ENCODE measurements at regions not wholly inside any gene's neighbourhood (a gene's known extent, or its start where the extent isn't known, plus 50 kb on each side); places are given as distances from the start of the nearest gene placed in this dataset.

DNA sequence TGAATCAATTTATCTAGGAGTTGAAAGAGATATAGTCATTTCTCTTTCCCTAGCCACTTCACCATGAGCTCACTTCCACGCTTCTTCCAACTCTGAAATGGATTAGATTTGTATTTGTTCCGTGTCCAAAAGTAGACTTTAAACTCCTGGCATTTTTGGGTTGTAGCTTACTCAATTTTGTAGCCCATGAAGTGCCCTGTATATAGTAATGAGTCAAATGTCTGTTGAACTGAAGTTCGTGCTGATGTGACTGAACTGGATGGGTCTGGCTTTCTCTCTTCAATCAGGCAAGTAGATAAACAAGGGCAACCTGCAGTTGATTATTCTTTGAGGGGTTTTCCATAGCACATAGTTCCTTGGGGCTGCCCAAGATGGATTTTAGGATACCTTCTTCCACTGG, 450.6 kb downstream of the SH2D1A start (continued):
- TF ChIP-seq, protein P1, sequence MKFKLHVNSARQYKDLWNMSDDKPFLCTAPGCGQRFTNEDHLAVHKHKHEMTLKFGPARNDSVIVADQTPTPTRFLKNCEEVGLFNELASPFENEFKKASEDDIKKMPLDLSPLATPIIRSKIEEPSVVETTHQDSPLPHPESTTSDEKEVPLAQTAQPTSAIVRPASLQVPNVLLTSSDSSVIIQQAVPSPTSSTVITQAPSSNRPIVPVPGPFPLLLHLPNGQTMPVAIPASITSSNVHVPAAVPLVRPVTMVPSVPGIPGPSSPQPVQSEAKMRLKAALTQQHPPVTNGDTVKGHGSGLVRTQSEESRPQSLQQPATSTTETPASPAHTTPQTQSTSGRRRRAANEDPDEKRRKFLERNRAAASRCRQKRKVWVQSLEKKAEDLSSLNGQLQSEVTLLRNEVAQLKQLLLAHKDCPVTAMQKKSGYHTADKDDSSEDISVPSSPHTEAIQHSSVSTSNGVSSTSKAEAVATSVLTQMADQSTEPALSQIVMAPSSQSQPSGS (IDR thresholded peaks at IDR 0.05; ENCODE audit: low read length): no peak
- TF ChIP-seq PAX5 (IDR thresholded peaks at IDR 0.05; ENCODE audit: borderline replicate concordance, low read depth, low read length) (no peak), ZBED1 (IDR thresholded peaks at IDR 0.05; ENCODE audit: borderline replicate concordance) (no peak), SRF (IDR thresholded peaks at IDR 0.05; ENCODE audit: low read depth in 2 of 2, low read length in 2 of 2) (no peak), ETV6 (conservative IDR thresholded peaks at IDR 0.05 in 1 of 2, IDR thresholded peaks at IDR 0.05 in 1 of 2; ENCODE audit: borderline replicate concordance in 1 of 2, low read depth in 1 of 2) (no peak)

DNA sequence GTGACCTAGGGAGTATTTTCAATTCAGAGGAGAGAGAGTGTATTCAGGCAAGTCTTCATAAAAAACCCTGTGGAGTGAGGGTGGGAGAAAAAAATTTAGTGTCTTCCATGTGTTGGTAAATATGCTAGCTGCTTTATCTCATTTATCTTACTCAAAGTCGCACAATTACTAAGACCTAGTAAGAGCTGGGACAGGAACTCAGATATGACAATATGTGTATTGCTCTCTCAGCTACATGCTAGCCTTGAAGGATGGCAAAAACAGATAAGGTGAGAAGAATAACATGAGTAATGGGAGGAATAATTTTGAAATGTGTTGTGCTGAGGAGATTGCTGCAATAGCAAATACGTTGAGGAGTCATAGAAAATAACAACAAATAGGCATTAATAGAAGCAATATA, 458.6 kb downstream of the SH2D1A start:
- TF ChIP-seq WRNIP1 (IDR thresholded peaks at IDR 0.05; ENCODE audit: borderline replicate concordance, low read depth, low read length) (no peak), TCF3 (IDR thresholded peaks at IDR 0.05; ENCODE audit: borderline replicate concordance, insufficient read depth, low read depth, low read length) (no peak), HDAC2 (IDR thresholded peaks at IDR 0.05) (no peak), TAF1 (IDR thresholded peaks at IDR 0.05; ENCODE audit: borderline replicate concordance, low read depth, low read length) (no peak), MXI1 (IDR thresholded peaks at IDR 0.05; ENCODE audit: low read depth, low read length) (no peak), PAX8 (IDR thresholded peaks at IDR 0.05) (no peak), ZBED1 (IDR thresholded peaks at IDR 0.05; ENCODE audit: borderline replicate concordance) (no peak), SPI1 (IDR thresholded peaks at IDR 0.05; ENCODE audit: borderline replicate concordance, insufficient read depth, low read depth, low read length) (no peak), ESRRA (IDR thresholded peaks at IDR 0.05; ENCODE audit: low read length) (no peak), NR2C2 (IDR thresholded peaks at IDR 0.05; ENCODE audit: borderline replicate concordance, control insufficient read depth, insufficient read length, low read depth) (no peak), POLR2A (IDR thresholded peaks at IDR 0.05; ENCODE audit: low read depth, low read length) (no peak), MTA3 (IDR thresholded peaks at IDR 0.05; ENCODE audit: borderline replicate concordance, low read length) (no peak)
- TF ChIP-seq, protein P2, sequence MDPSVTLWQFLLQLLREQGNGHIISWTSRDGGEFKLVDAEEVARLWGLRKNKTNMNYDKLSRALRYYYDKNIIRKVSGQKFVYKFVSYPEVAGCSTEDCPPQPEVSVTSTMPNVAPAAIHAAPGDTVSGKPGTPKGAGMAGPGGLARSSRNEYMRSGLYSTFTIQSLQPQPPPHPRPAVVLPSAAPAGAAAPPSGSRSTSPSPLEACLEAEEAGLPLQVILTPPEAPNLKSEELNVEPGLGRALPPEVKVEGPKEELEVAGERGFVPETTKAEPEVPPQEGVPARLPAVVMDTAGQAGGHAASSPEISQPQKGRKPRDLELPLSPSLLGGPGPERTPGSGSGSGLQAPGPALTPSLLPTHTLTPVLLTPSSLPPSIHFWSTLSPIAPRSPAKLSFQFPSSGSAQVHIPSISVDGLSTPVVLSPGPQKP (IDR thresholded peaks at IDR 0.05; ENCODE audit: low read depth, low read length): no peak
- TF ChIP-seq, protein P3, sequence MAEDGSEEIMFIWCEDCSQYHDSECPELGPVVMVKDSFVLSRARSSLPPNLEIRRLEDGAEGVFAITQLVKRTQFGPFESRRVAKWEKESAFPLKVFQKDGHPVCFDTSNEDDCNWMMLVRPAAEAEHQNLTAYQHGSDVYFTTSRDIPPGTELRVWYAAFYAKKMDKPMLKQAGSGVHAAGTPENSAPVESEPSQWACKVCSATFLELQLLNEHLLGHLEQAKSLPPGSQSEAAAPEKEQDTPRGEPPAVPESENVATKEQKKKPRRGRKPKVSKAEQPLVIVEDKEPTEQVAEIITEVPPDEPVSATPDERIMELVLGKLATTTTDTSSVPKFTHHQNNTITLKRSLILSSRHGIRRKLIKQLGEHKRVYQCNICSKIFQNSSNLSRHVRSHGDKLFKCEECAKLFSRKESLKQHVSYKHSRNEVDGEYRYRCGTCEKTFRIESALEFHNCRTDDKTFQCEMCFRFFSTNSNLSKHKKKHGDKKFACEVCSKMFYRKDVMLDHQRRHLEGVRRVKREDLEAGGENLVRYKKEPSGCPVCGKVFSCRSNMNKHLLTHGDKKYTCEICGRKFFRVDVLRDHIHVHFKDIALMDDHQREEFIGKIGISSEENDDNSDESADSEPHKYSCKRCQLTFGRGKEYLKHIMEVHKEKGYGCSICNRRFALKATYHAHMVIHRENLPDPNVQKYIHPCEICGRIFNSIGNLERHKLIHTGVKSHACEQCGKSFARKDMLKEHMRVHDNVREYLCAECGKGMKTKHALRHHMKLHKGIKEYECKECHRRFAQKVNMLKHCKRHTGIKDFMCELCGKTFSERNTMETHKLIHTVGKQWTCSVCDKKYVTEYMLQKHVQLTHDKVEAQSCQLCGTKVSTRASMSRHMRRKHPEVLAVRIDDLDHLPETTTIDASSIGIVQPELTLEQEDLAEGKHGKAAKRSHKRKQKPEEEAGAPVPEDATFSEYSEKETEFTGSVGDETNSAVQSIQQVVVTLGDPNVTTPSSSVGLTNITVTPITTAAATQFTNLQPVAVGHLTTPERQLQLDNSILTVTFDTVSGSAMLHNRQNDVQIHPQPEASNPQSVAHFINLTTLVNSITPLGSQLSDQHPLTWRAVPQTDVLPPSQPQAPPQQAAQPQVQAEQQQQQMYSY (CRISPR knock-in tag; IDR thresholded peaks at IDR 0.05): no peak
- Histone ChIP-seq H3K9ac (ENCODE audit: control insufficient read depth, insufficient read depth, low read length) (no peak overlapping the region), H2AFZ (ENCODE audit: control insufficient read depth, low read depth, low read length) (no peak overlapping the region), H3K4me3 (no peak overlapping the region), H3K4me2 (ENCODE audit: control insufficient read depth, insufficient read depth) (no peak overlapping the region), H3K36me3 (ENCODE audit: control insufficient read depth in 2 of 2, insufficient read depth in 2 of 2, low read length in 1 of 2) (no peaks in the 10 kb centered on the region), H3K9me3 (replicated peaks; ENCODE audit: control insufficient read depth, insufficient read depth, low read length) (no peaks in the 10 kb centered on the region; the same call in 2 of the 3 replicates), H3K79me2 (ENCODE audit: control insufficient read depth, insufficient read depth, low read length) (no peaks in the 10 kb centered on the region), H3K27me3 (replicated peaks in 1 of 2; ENCODE audit: control insufficient read depth in 2 of 2, insufficient read depth in 2 of 2, low read length in 1 of 2) (no peaks in the 10 kb centered on the region), H3K4me1 (ENCODE audit: control insufficient read depth, insufficient read depth, low read length) (no peaks in the 10 kb centered on the region), H4K20me1 (ENCODE audit: control insufficient read depth, insufficient read depth) (no peaks in the 10 kb centered on the region), H3K27ac (ENCODE audit: control insufficient read depth, insufficient read depth) (no peak overlapping the region)
- WGBS (ENCODE audit: insufficient coverage, insufficient replicate concordance, low lambda C conversion rate, missing lambda C conversion rate): 28% methylated on average over 2 of the region's 2 CpGs
- ChIA-PET RAD21 (ENCODE audit: unreplicated experiment) (no interaction called here), SMC1A (ENCODE audit: uncharacterized antibody, unreplicated experiment) (no interaction called here), POLR2A (no interaction called here), CTCF (no interaction called here)
- in situ Hi-C loops (cut with MboI) (no loop called here), intact Hi-C loops (cut with micrococcal nuclease; ENCODE audit: unreplicated experiment) (no loop called here)
- DNase-seq (ENCODE audit: low read depth, low spot score) (no peak), ATAC-seq (no peak), FAIRE-seq (no peak)
- no TSS peak for BruUV-seq (replicated peaks)
